ENCODE measurements at regions not wholly inside any gene's neighbourhood (a gene's known extent, or its start where the extent isn't known, plus 50 kb on each side); places are given as distances from the start of the nearest gene placed in this dataset.

DNA sequence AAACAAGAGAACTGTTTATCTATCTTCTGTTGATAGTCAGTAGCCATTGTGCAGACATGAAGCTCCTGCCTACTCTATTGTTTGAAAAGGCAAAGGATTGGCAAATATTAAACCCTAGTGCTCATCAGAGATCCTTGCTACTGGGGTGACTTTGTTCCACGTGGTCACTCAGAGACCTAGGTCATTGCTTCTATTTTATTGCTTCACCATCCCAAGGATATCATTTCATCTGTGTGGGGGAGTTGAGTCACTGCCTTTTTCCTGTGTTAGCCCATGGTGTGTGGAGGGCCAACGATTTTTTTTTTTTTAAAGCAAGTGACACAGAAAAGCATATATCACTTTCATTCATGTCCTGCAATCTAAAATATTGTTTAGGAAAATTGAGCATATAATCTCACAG, 254.1 kb upstream of the RXFP2 start:
- no peak overlapping the region for H3K9ac ChIP-seq (ENCODE audit: low read length)
- H3K4me3 ChIP-seq (replicated peaks in 1 of 2; ENCODE audit: low read depth in 1 of 2, low read length in 2 of 2), result no peak overlapping the region
- intact Hi-C loops (cut with micrococcal nuclease), result no loop called here
- H3K9me2 ChIP-seq (ENCODE audit: insufficient read depth), result no peaks in the 10 kb centered on the region
- H3K4me2 ChIP-seq (ENCODE audit: low read length), result no peak overlapping the region
- no peaks in the 10 kb centered on the region for H3K36me3 ChIP-seq (ENCODE audit: control insufficient read depth in 1 of 2, insufficient read depth in 2 of 2, low read length in 2 of 2)
- H4K20me1 ChIP-seq (ENCODE audit: insufficient read depth), result no peaks in the 10 kb centered on the region
- no peaks in the 10 kb centered on the region for H3K79me2 ChIP-seq (ENCODE audit: insufficient read depth, low read length)
- ChIA-PET RAD21 (ENCODE audit: low non-redundant PET in 1 of 2, low total read pairs in 2 of 2, uncharacterized antibody in 2 of 2, unreplicated experiment in 2 of 2) (no interaction called here), POLR2A (no interaction called here), CTCF (interaction anchor here (0.7 kb wide), 1 partner anchor 8 kb away, joined by 3 read pairs; no protein-coding TSS in a partner anchor)
- TF ChIP-seq CEBPB (IDR thresholded peaks at IDR 0.05; ENCODE audit: low read depth) (no peak), TCF7L2 (IDR thresholded peaks at IDR 0.05; ENCODE audit: borderline replicate concordance, extremely low read depth, insufficient read depth, insufficient read length) (no peak), ZNF274 (IDR thresholded peaks at IDR 0.05; ENCODE audit: low read depth, low read length) (no peak), POLR2A (IDR thresholded peaks at IDR 0.05; ENCODE audit: borderline replicate concordance, extremely low read depth, insufficient read depth, insufficient read length) (no peak), POLR2AphosphoS5 (IDR thresholded peaks at IDR 0.05; ENCODE audit: low read depth, low read length) (no peak), JUND (IDR thresholded peaks at IDR 0.05) (no peak), SRF (IDR thresholded peaks at IDR 0.05; ENCODE audit: low read depth) (no peak), FOSL1 (IDR thresholded peaks at IDR 0.05; ENCODE audit: low read depth) (no peak), ELF1 (IDR thresholded peaks at IDR 0.05; ENCODE audit: borderline replicate concordance, low read depth) (no peak), EZH2 (IDR thresholded peaks at IDR 0.05) (no peak), SIN3A (IDR thresholded peaks at IDR 0.05; ENCODE audit: low read depth) (no peak), YY1 (IDR thresholded peaks at IDR 0.05; ENCODE audit: extremely low read depth, insufficient replicate concordance, low read depth, low read length) (no peak), EZH2phosphoT487 (IDR thresholded peaks at IDR 0.05; ENCODE audit: borderline replicate concordance) (no peak), EGR1 (IDR thresholded peaks at IDR 0.05; ENCODE audit: low read depth) (no peak)
- TF ChIP-seq, protein P1, sequence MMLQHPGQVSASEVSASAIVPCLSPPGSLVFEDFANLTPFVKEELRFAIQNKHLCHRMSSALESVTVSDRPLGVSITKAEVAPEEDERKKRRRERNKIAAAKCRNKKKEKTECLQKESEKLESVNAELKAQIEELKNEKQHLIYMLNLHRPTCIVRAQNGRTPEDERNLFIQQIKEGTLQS (IDR thresholded peaks at IDR 0.05), result no peak
- TF ChIP-seq, protein P2, sequence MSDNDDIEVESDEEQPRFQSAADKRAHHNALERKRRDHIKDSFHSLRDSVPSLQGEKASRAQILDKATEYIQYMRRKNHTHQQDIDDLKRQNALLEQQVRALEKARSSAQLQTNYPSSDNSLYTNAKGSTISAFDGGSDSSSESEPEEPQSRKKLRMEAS (IDR thresholded peaks at IDR 0.05), result no peak
- TF ChIP-seq, protein P3, sequence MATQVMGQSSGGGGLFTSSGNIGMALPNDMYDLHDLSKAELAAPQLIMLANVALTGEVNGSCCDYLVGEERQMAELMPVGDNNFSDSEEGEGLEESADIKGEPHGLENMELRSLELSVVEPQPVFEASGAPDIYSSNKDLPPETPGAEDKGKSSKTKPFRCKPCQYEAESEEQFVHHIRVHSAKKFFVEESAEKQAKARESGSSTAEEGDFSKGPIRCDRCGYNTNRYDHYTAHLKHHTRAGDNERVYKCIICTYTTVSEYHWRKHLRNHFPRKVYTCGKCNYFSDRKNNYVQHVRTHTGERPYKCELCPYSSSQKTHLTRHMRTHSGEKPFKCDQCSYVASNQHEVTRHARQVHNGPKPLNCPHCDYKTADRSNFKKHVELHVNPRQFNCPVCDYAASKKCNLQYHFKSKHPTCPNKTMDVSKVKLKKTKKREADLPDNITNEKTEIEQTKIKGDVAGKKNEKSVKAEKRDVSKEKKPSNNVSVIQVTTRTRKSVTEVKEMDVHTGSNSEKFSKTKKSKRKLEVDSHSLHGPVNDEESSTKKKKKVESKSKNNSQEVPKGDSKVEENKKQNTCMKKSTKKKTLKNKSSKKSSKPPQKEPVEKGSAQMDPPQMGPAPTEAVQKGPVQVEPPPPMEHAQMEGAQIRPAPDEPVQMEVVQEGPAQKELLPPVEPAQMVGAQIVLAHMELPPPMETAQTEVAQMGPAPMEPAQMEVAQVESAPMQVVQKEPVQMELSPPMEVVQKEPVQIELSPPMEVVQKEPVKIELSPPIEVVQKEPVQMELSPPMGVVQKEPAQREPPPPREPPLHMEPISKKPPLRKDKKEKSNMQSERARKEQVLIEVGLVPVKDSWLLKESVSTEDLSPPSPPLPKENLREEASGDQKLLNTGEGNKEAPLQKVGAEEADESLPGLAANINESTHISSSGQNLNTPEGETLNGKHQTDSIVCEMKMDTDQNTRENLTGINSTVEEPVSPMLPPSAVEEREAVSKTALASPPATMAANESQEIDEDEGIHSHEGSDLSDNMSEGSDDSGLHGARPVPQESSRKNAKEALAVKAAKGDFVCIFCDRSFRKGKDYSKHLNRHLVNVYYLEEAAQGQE (IDR thresholded peaks at IDR 0.05; ENCODE audit: low read depth), result no peak
- DNase-seq (ENCODE audit: low read depth, low spot score) (no peak), ATAC-seq (no peak)
- H3K27me3 ChIP-seq (ENCODE audit: insufficient read depth, low read length), result peaks cover 39% of the 10 kb centered on the region
- H2AFZ ChIP-seq (ENCODE audit: low read depth, low read length, poor library complexity, severe bottlenecking), result no peak overlapping the region
- H3K9me3 ChIP-seq (ENCODE audit: control insufficient read depth in 1 of 2, insufficient read depth in 1 of 2, low read depth in 1 of 2, low read length in 2 of 2), result no peaks in the 10 kb centered on the region
- H3K27ac ChIP-seq (ENCODE audit: low read depth, low read length), result no peak overlapping the region
- no peaks in the 10 kb centered on the region for H3K4me1 ChIP-seq (ENCODE audit: control insufficient read depth in 1 of 2, insufficient read depth in 2 of 2, low read length in 2 of 2)
- no TSS peak for BruUV-seq (replicated peaks)
